GM12875 (cell line): ENCODE measurements at regions not wholly inside any gene's neighbourhood (a gene's known extent, or its start where the extent isn't known, plus 50 kb on each side); places are given as distances from the start of the nearest gene placed in this dataset.
"Not testable (repeated sequence)": the region's sequence is repeated elsewhere in the genome, so short reads cannot be mapped to it uniquely, and the experiment has no call there.

Experiments used
- H3K4me3 ChIP-seq: one replicate; pipeline ENCODE4 v1.5.1; 2011; ENCODE audit warnings: low read depth, low read length, control low read depth
- CTCF ChIP-seq: IDR thresholded peaks from 2 replicates; pipeline ENCODE4 v1.5.1; 2011; ENCODE audit warnings: low read depth, mild to moderate bottlenecking, control low read depth, inconsistent platforms, low read length, moderate library complexity, borderline replicate concordance; ENCODE audit not compliant: insufficient read depth

- H3K4me3 ChIP-seq, result no peak overlapping the region
- no peak for TF ChIP-seq CTCF
Observed at GRCh38 chr4:187085339-187085738, 361.7 kb upstream of the FAT1 start.

GRCh38 chr4:187086151-187086550 is 362.5 kb upstream of the FAT1 start:
- TF ChIP-seq CTCF, result no peak
- no peak overlapping the region for H3K4me3 ChIP-seq

GRCh38 chr4:187088070-187088799 is 364.6 kb upstream of the FAT1 start:
- no peak overlapping the region for H3K4me3 ChIP-seq
- no peak for TF ChIP-seq CTCF

- TF ChIP-seq CTCF, result no peak
- H3K4me3 ChIP-seq, result no peak overlapping the region
Observed at GRCh38 chr4:187090401-187090800, 366.7 kb upstream of the FAT1 start.

GRCh38 chr4:187090832-187091231 is 367.2 kb upstream of the FAT1 start:
- not testable (repeated sequence) for H3K4me3 ChIP-seq

GRCh38 chr4:187094144-187094543 is 370.5 kb upstream of the FAT1 start:
- no peak for TF ChIP-seq CTCF
- H3K4me3 ChIP-seq, result no peak overlapping the region

GRCh38 chr4:187098429-187098828 is 374.8 kb upstream of the FAT1 start:
- H3K4me3 ChIP-seq, result no peak overlapping the region
- no peak for TF ChIP-seq CTCF
